HEK293 (cell line): ENCODE measurements at regions not wholly inside any gene's neighbourhood (a gene's known extent, or its start where the extent isn't known, plus 50 kb on each side); places are given as distances from the start of the nearest gene placed in this dataset.

Experiments used
- CTCF ChIA-PET: fragments of 350-600 bp; formaldehyde crosslinking; extraction: SDS; loops from one replicate; lab custom pipeline; 2021; ENCODE audit warnings: antibody characterized with exemption; lab: Yijun Ruan, JAX
- POLR2A ChIA-PET: fragments of 300-600 bp; formaldehyde crosslinking; extraction: SDS; loops from one replicate; lab custom pipeline; 2020; ENCODE audit warnings: antibody characterized with exemption, inconsistent platforms; lab: Yijun Ruan, JAX
- H3K27ac ChIP-seq: fragments of 200-500 bp; sonication (Bioruptor generic); 2 replicates; pipeline ENCODE4 v1.5.1; 2014; ENCODE audit warnings: low read depth, low read length, control low read depth, inconsistent platforms; ENCODE audit errors: extremely low read depth
- H3K36me3 ChIP-seq, 2 experiments: fragments of 200-500 bp in 1 of 2; sonication (Bioruptor generic) in 1 of 2; 1 replicate in 1 of 2; 2 replicates in 1 of 2; pipeline ENCODE4 v1.5.1; 2014 to 2017; ENCODE audit warnings: inconsistent platforms in 2 of 2, low read length in 2 of 2; ENCODE audit not compliant: control insufficient read depth in 2 of 2, insufficient read depth in 1 of 2
- H3K4me1 ChIP-seq: fragments of 200-500 bp; sonication (Bioruptor generic); 2 replicates; pipeline ENCODE4 v1.5.1; 2014; ENCODE audit warnings: mild to moderate bottlenecking, low read length, inconsistent platforms; ENCODE audit not compliant: control insufficient read depth, insufficient read depth
- H3K4me3 ChIP-seq: 2 replicates; pipeline ENCODE4 v1.5.1; 2011; ENCODE audit warnings: low read depth, mild to moderate bottlenecking, control low read depth, low read length, moderate library complexity
- H3K9me3 ChIP-seq: fragments of 200-500 bp; sonication (Bioruptor generic); 2 replicates; pipeline ENCODE4 v1.5.1; 2014; ENCODE audit warnings: low read depth, low read length, inconsistent platforms; ENCODE audit not compliant: control insufficient read depth, insufficient read depth
- GLIS2 ChIP-seq: fragments of 450-650 bp; formaldehyde crosslinking; IDR thresholded peaks from 2 replicates; pipeline ENCODE4 v1.5.1; 2016; ENCODE audit warnings: missing biosample characterization, missing genetic modification characterization
- INSM2 ChIP-seq: fragments of 450-650 bp; formaldehyde crosslinking; IDR thresholded peaks from 2 replicates; pipeline ENCODE4 v1.5.1; 2016; ENCODE audit warnings: missing biosample characterization, missing genetic modification characterization
- KLF17 ChIP-seq: fragments of 450-650 bp; formaldehyde crosslinking; IDR thresholded peaks from 2 replicates; pipeline ENCODE4 v1.5.1; 2016; ENCODE audit warnings: missing biosample characterization, missing genetic modification characterization
- PRDM1 ChIP-seq: fragments of 450-650 bp; formaldehyde crosslinking; IDR thresholded peaks from 2 replicates; pipeline ENCODE4; 2016; ENCODE audit warnings: missing biosample characterization, missing genetic modification characterization
- PRDM4 ChIP-seq: fragments of 450-650 bp; formaldehyde crosslinking; IDR thresholded peaks from 2 replicates; pipeline ENCODE4 v1.5.1; 2017; ENCODE audit warnings: missing biosample characterization, missing genetic modification characterization
- SP2 ChIP-seq: fragments of 450-650 bp; formaldehyde crosslinking; IDR thresholded peaks from 2 replicates; pipeline ENCODE4 v1.5.1; 2016; ENCODE audit warnings: missing biosample characterization, missing genetic modification characterization
- ZBTB17 ChIP-seq: fragments of 450-650 bp; formaldehyde crosslinking; IDR thresholded peaks from 2 replicates; pipeline ENCODE4 v1.5.1; 2016; ENCODE audit warnings: missing biosample characterization, missing genetic modification characterization
- ZFP3 ChIP-seq: fragments of 450-650 bp; formaldehyde crosslinking; IDR thresholded peaks from 2 replicates; pipeline ENCODE4 v1.5.1; 2016; ENCODE audit warnings: low read depth, missing biosample characterization, missing genetic modification characterization
- ZNF114 ChIP-seq: fragments of 450-650 bp; formaldehyde crosslinking; IDR thresholded peaks from 2 replicates; pipeline ENCODE4 v1.5.0; 2017; ENCODE audit warnings: missing biosample characterization, missing genetic modification characterization
- ZNF155 ChIP-seq: fragments of 450-650 bp; formaldehyde crosslinking; IDR thresholded peaks from 2 replicates; pipeline ENCODE4 v1.5.1; 2016; ENCODE audit warnings: missing biosample characterization, missing genetic modification characterization
- ZNF366 ChIP-seq: fragments of 450-650 bp; formaldehyde crosslinking; conservative IDR thresholded peaks from 2 replicates; pipeline ENCODE4 v1.5.1; 2016; ENCODE audit warnings: missing biosample characterization, missing genetic modification characterization
- ZNF391 ChIP-seq: fragments of 450-650 bp; formaldehyde crosslinking; IDR thresholded peaks from 2 replicates; pipeline ENCODE4 v1.5.1; 2016; ENCODE audit warnings: low read depth, missing biosample characterization, missing genetic modification characterization, borderline replicate concordance
- ZNF398 ChIP-seq: fragments of 450-650 bp; formaldehyde crosslinking; IDR thresholded peaks from 2 replicates; pipeline ENCODE4 v1.5.1; 2017; ENCODE audit warnings: missing biosample characterization, missing genetic modification characterization
- ZNF433 ChIP-seq: fragments of 450-650 bp; formaldehyde crosslinking; IDR thresholded peaks from 2 replicates; pipeline ENCODE4 v1.5.1; 2016; ENCODE audit warnings: missing biosample characterization, missing genetic modification characterization, low read depth
- ZNF513 ChIP-seq: fragments of 450-650 bp; IDR thresholded peaks from 2 replicates; pipeline ENCODE4 v1.5.1; 2018; ENCODE audit warnings: missing biosample characterization, missing genetic modification characterization
- ZNF571 ChIP-seq: fragments of 450-650 bp; formaldehyde crosslinking; IDR thresholded peaks from 2 replicates; pipeline ENCODE4 v1.5.0; 2017; ENCODE audit warnings: missing biosample characterization, missing genetic modification characterization
- ZNF629 ChIP-seq: fragments of 450-650 bp; formaldehyde crosslinking; IDR thresholded peaks from 2 replicates; pipeline ENCODE4 v1.5.1; 2017; ENCODE audit warnings: missing biosample characterization, missing genetic modification characterization
- ZNF707 ChIP-seq: fragments of 450-650 bp; formaldehyde crosslinking; IDR thresholded peaks from 2 replicates; pipeline ENCODE4 v1.5.1; 2016; ENCODE audit warnings: missing biosample characterization, missing genetic modification characterization
- ZNF792 ChIP-seq: fragments of 450-650 bp; formaldehyde crosslinking; IDR thresholded peaks from 2 replicates; pipeline ENCODE4 v1.5.1; 2016; ENCODE audit warnings: missing biosample characterization, missing genetic modification characterization

- no peaks in the 10 kb centered on the region for H3K9me3 ChIP-seq
- H3K4me1 ChIP-seq, result no peaks in the 10 kb centered on the region
- TF ChIP-seq ZNF366, result no peak
- no peak for TF ChIP-seq ZNF513 (tag by site-specific recombination)
- no peak for TF ChIP-seq KLF17 (tag by site-specific recombination)
- TF ChIP-seq ZFP3 (tag by site-specific recombination), result no peak
- no peak for TF ChIP-seq ZNF571 (tag by site-specific recombination)
- no peak for TF ChIP-seq PRDM4 (tag by site-specific recombination)
- ChIA-PET CTCF (no interaction called here), POLR2A (no interaction called here)
- H3K27ac ChIP-seq, result no peak overlapping the region
- H3K4me3 ChIP-seq, result no peak overlapping the region
- H3K36me3 ChIP-seq, result no peaks in the 10 kb centered on the region
Measured at GRCh38 chr2:2705871-2706270, 374.8 kb upstream of the MYT1L start.

- TF ChIP-seq ZNF114 (tag by site-specific recombination) (no peak), SP2 (tag by site-specific recombination) (no peak), ZNF155 (tag by site-specific recombination) (no peak), ZBTB17 (no peak), ZNF391 (tag by site-specific recombination) (no peak), ZNF629 (no peak)
- Histone ChIP-seq H3K4me1 (no peaks in the 10 kb centered on the region), H3K27ac (no peak overlapping the region), H3K4me3 (no peak overlapping the region), H3K36me3 (no peaks in the 10 kb centered on the region), H3K9me3 (no peaks in the 10 kb centered on the region)
- CTCF ChIA-PET, result interaction anchor here (0.6 kb wide), 1 partner anchor 1720 kb away, joined by 3 read pairs; no protein-coding TSS in a partner anchor
- POLR2A ChIA-PET, result no interaction called here
Measured at GRCh38 chr2:2704428-2705090, 373.5 kb upstream of the MYT1L start.

- Histone ChIP-seq H3K27ac (no peak overlapping the region), H3K36me3 (no peaks in the 10 kb centered on the region), H3K9me3 (no peaks in the 10 kb centered on the region), H3K4me1 (no peaks in the 10 kb centered on the region), H3K4me3 (no peak overlapping the region)
- TF ChIP-seq ZNF707 (tag by site-specific recombination) (no peak), PRDM1 (tag by site-specific recombination) (no peak), ZNF398 (tag by site-specific recombination) (no peak), GLIS2 (no peak), ZNF792 (tag by site-specific recombination) (no peak), ZNF433 (no peak), INSM2 (tag by site-specific recombination) (no peak)
- POLR2A ChIA-PET, result no interaction called here
- CTCF ChIA-PET, result no interaction called here
Measured at GRCh38 chr2:2703762-2704427, 372.8 kb upstream of the MYT1L start.
